C4-2B (cell line): ENCODE measurements at regions not wholly inside any gene's neighbourhood (a gene's known extent, or its start where the extent isn't known, plus 50 kb on each side); places are given as distances from the start of the nearest gene placed in this dataset.

Source experiments
- CTCF ChIP-seq: fragments of 450-650 bp; conservative IDR thresholded peaks from 2 replicates; pipeline ENCODE4 v1.5.1; 2017; ENCODE audit warnings: mild to moderate bottlenecking
- ZFX ChIP-seq: fragments of 450-650 bp; IDR thresholded peaks from 2 replicates; pipeline ENCODE4 v1.6.1; 2017

- TF ChIP-seq CTCF (no peak), ZFX (no peak)
Observed at GRCh38 chr2:79259296-79259695, 99.7 kb upstream of the REG3A start.
